ENCODE measurements at regions not wholly inside any gene's neighbourhood (a gene's known extent, or its start where the extent isn't known, plus 50 kb on each side); places are given as distances from the start of the nearest gene placed in this dataset.

DNA sequence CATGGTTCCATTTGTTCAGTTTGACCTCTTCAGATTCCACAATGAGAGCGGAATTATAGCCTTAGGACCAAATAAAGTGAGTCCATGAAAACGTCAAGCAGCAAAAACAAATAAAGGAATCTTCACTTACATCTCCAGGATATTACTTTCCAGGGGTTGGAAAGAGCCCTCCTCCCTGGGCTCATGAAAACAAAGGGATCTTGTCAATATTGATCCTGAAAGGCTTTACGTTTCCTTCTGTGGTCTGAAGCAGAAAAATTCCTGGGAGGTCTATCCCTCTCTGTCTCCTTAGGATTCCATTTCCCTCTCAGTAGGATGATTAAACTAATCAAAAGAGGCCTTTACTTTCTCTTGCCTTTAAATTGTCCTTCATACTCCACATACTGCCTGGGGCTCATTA lies 293.5 kb downstream of the GPAM start:
- FAIRE-seq: no peak

More for the DNA sequence above, 293.5 kb downstream of the GPAM start:
- no peak overlapping the region for H3K56ac ChIP-seq (replicated peaks; ENCODE audit: insufficient read length, low read depth, low read length)
- no peak overlapping the region for H3K23ac ChIP-seq (ENCODE audit: insufficient read length)
- peaks cover 0 to 5% of the 10 kb centered on the region in 2 experiments; a peak in 1 of 4 replicates for H3K9me3 ChIP-seq (ENCODE audit: insufficient read depth in 2 of 2, low read depth in 1 of 2, low read length in 1 of 2)
- no peaks in the 10 kb centered on the region for H3K27me3 ChIP-seq (replicated peaks in 1 of 4; ENCODE audit: control insufficient read depth in 3 of 4, extremely low read depth in 1 of 4, insufficient read depth in 3 of 4, low read length in 3 of 4)
- H3K36me3 ChIP-seq (ENCODE audit: control insufficient read depth in 2 of 4, insufficient read depth in 4 of 4, low read length in 3 of 4): no peaks in the 10 kb centered on the region
- H2BK20ac ChIP-seq (ENCODE audit: low read length): no peak overlapping the region
- H4K8ac ChIP-seq (ENCODE audit: extremely low read depth, insufficient read depth, low read length): no peak overlapping the region
- H3K27ac ChIP-seq (ENCODE audit: low read depth, low read length): no peak overlapping the region
- no peak overlapping the region for H2BK12ac ChIP-seq (ENCODE audit: low read depth, low read length)
- no peaks in the 10 kb centered on the region for H3K79me1 ChIP-seq (ENCODE audit: low read depth, low read length)
- peaks cover 0 to 4% (median 0%) of the 10 kb centered on the region in 4 experiments; a peak in 1 of 7 replicates for H3K4me1 ChIP-seq (replicated peaks in 1 of 4; ENCODE audit: control insufficient read depth in 3 of 4, insufficient read depth in 4 of 4, low read length in 3 of 4)
- no peaks in the 10 kb centered on the region for H3K79me2 ChIP-seq (ENCODE audit: control insufficient read depth in 1 of 2, insufficient read depth in 2 of 2, low read length in 2 of 2)
- no peak overlapping the region for H2BK5ac ChIP-seq (ENCODE audit: low read depth, low read length)
- 73% methylated on average over 3 of the region's 3 CpGs; no CpG with 5 or more reads in 1 of the 2 experiments for WGBS, 2 experiments (ENCODE audit: extremely low coverage in 1 of 2, insufficient coverage in 1 of 2, insufficient read length in 1 of 2, insufficient replicate concordance in 2 of 2, low coverage in 1 of 2, low lambda C conversion rate in 2 of 2, missing lambda C conversion rate in 1 of 2)
- H4K5ac ChIP-seq (ENCODE audit: insufficient read length, low read depth, low read length): no peak overlapping the region
- DNase-seq (ENCODE audit: low read depth in 1 of 2, low spot score in 2 of 2): no peak
- no peak overlapping the region for H3K4me2 ChIP-seq (ENCODE audit: insufficient read depth in 1 of 2, low read depth in 2 of 2, low read length in 2 of 2)
- no peaks in the 10 kb centered on the region for H4K20me1 ChIP-seq (replicated peaks in 1 of 2; ENCODE audit: control insufficient read depth in 1 of 2, insufficient read depth in 2 of 2, low read length in 2 of 2)
- no peak overlapping the region for H2BK15ac ChIP-seq (ENCODE audit: low read length)
- ChIA-PET CTCF (ENCODE audit: partially characterized antibody) (no interaction called here), POLR2A (ENCODE audit: partially characterized antibody) (no interaction called here)
- no peak overlapping the region for H3K4me3 ChIP-seq (ENCODE audit: extremely low read depth in 1 of 4, insufficient read depth in 2 of 4, low read depth in 3 of 4, low read length in 4 of 4)
- H3K4ac ChIP-seq (replicated peaks; ENCODE audit: insufficient read length, low read depth, low read length): no peak overlapping the region
- H3K14ac ChIP-seq (ENCODE audit: insufficient read length): no peak overlapping the region
- no peak overlapping the region for H4K91ac ChIP-seq (replicated peaks; ENCODE audit: insufficient read length, low read length)
- H2AFZ ChIP-seq (ENCODE audit: low read length): peak overlapping the region; percentile 41
- H3K18ac ChIP-seq (ENCODE audit: extremely low read depth, low read length): no peak overlapping the region
- no peak overlapping the region for H3K9ac ChIP-seq (replicated peaks in 1 of 4; ENCODE audit: extremely low read depth in 1 of 4, low read depth in 3 of 4, low read length in 3 of 4)
- no peaks in the 10 kb centered on the region for H3K23me2 ChIP-seq (ENCODE audit: low read depth, low read length)
- H2BK120ac ChIP-seq (replicated peaks; ENCODE audit: low read depth, low read length): no peak overlapping the region
- no peak overlapping the region for H2AK5ac ChIP-seq (ENCODE audit: low read depth, low read length)
- TF ChIP-seq CEBPB (IDR thresholded peaks at IDR 0.05; ENCODE audit: low read depth, low read length) (no peak), RAD21 (IDR thresholded peaks at IDR 0.05 in 1 of 2, conservative IDR thresholded peaks at IDR 0.05 in 1 of 2; ENCODE audit: low read depth in 2 of 2, low read length in 2 of 2) (no peak), FOSL1 (IDR thresholded peaks at IDR 0.05; ENCODE audit: insufficient read depth, low read depth, low read length) (no peak), HDAC6 (IDR thresholded peaks at IDR 0.05; ENCODE audit: low read depth, low read length) (no peak), SIX5 (IDR thresholded peaks at IDR 0.05; ENCODE audit: low read depth, low read length) (no peak), TBP (IDR thresholded peaks at IDR 0.05; ENCODE audit: low read depth, low read length) (no peak), SRF (IDR thresholded peaks at IDR 0.05; ENCODE audit: low read depth, low read length) (no peak), JUND (IDR thresholded peaks at IDR 0.05; ENCODE audit: low read length) (no peak), SIN3A (conservative IDR thresholded peaks at IDR 0.05 in 1 of 2, IDR thresholded peaks at IDR 0.05 in 1 of 2; ENCODE audit: low read depth in 1 of 2, low read length in 2 of 2) (no peak), TEAD4 (IDR thresholded peaks at IDR 0.05; ENCODE audit: low read depth, low read length) (no peak)

Data from H1 (cell line).